ENCODE measurements at regions not wholly inside any gene's neighbourhood (a gene's known extent, or its start where the extent isn't known, plus 50 kb on each side); places are given as distances from the start of the nearest gene placed in this dataset.
"Not testable (repeated sequence)": the region's sequence is repeated elsewhere in the genome, so short reads cannot be mapped to it uniquely, and the experiment has no call there.

- TF ChIP-seq, protein P1, sequence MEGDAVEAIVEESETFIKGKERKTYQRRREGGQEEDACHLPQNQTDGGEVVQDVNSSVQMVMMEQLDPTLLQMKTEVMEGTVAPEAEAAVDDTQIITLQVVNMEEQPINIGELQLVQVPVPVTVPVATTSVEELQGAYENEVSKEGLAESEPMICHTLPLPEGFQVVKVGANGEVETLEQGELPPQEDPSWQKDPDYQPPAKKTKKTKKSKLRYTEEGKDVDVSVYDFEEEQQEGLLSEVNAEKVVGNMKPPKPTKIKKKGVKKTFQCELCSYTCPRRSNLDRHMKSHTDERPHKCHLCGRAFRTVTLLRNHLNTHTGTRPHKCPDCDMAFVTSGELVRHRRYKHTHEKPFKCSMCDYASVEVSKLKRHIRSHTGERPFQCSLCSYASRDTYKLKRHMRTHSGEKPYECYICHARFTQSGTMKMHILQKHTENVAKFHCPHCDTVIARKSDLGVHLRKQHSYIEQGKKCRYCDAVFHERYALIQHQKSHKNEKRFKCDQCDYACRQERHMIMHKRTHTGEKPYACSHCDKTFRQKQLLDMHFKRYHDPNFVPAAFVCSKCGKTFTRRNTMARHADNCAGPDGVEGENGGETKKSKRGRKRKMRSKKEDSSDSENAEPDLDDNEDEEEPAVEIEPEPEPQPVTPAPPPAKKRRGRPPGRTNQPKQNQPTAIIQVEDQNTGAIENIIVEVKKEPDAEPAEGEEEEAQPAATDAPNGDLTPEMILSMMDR (tag by site-specific recombination; IDR thresholded peaks at IDR 0.05) = not testable (repeated sequence)
- TF ChIP-seq ZNF785 (tag by site-specific recombination; IDR thresholded peaks at IDR 0.05); ZSCAN30 (tag by site-specific recombination; IDR thresholded peaks at IDR 0.05); KLF10 (tag by site-specific recombination; IDR thresholded peaks at IDR 0.05); REST (tag by site-specific recombination; IDR thresholded peaks at IDR 0.05); ZNF555 (tag by site-specific recombination; conservative IDR thresholded peaks at IDR 0.05); ZNF341 (tag by site-specific recombination; IDR thresholded peaks at IDR 0.05; ENCODE audit: low read depth); ZSCAN16 (tag by site-specific recombination; IDR thresholded peaks at IDR 0.05): not testable (repeated sequence)
Measured at GRCh38 chr2:36157093-36157492, 198.5 kb upstream of the CRIM1 start.

Data from HEK293 (cell line).